UCSD-AML1 (cell line): ENCODE measurements at regions not wholly inside any gene's neighbourhood (a gene's known extent, or its start where the extent isn't known, plus 50 kb on each side); places are given as distances from the start of the nearest gene placed in this dataset.

ENCODE experiments used
- DNase-seq: peaks from one replicate; lab custom pipeline; 2025; ENCODE audit not compliant: unreplicated experiment; lab: John Stamatoyannopoulos, UW

DNA sequence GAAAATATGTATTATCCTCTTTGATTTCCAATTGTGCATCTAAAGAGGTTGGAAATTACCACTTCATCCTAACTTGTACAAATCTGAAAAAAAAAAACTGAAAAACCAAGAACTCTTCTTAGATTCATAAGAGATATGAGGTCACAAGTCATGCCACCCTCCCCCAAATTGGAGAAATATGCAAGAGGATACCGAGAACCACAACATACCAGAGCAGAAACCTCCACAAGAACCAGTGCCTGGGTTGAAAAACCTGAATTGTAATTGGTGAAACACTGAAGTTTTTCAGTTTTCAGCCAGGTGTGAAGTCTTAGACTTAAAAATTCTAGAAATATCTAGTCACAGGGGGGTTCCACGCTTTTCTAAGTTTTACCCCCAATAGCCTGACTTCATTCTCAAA is 1029.5 kb upstream of the LRRTM1 start:
- no peak for DNase-seq

DNA sequence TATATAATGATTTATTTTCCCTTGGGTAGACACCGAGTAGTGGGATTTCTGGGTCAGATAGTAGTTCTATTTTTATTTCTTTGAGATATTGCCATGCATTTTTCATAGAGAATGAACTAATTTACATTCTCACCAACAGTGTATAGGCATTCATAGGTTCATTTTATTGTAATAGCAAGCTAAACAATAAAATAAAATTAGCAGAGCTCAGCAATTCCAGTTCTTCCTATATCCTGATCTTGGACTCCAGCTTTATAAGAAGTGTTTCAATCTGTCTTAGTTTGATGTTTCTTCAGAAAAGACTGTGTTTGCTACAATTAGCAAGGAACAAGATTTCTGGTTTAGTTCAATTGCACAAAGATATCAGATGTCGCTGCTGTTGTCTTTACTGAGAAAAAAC is 1024.4 kb upstream of the LRRTM1 start:
- no peak for DNase-seq

DNA sequence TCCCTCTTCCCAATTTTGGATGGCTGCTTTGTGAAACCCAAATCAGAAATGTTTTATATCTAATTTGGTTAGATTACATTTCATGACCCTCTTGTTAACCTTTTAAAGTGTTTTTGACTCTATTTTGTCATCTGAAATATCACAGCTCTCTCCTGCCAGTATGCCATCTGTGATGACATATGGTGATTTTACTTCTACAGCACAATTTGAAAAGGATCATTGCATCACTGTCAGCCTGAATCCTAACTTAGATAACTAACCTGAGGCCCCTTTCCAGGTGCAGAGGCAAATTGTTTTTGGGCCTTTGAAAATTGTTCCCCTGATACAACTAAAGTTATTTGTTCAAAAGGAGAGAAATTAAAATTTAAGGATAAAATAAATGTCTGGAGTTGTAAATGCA is 1023.4 kb upstream of the LRRTM1 start:
- DNase-seq = no peak

DNA sequence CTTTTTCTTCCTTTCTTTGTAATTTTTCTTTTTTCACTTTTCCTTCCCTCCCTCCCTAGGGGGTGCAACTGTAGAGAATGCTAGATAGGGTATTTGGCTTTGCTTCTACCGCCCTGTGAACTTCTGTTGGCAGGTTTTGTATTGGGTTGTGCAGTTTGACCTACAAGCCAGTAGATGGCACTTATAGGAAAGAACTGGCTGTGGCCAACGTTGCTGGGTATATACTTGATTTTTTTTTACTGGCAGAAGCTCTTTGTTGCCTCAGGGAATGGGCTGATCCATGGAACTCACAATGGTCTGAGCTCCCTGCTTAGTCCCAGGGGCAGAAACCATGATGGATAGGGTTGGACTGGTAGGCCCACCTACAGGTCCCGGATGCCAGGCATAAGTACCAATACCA is 1019.5 kb upstream of the LRRTM1 start:
- DNase-seq = no peak

DNA sequence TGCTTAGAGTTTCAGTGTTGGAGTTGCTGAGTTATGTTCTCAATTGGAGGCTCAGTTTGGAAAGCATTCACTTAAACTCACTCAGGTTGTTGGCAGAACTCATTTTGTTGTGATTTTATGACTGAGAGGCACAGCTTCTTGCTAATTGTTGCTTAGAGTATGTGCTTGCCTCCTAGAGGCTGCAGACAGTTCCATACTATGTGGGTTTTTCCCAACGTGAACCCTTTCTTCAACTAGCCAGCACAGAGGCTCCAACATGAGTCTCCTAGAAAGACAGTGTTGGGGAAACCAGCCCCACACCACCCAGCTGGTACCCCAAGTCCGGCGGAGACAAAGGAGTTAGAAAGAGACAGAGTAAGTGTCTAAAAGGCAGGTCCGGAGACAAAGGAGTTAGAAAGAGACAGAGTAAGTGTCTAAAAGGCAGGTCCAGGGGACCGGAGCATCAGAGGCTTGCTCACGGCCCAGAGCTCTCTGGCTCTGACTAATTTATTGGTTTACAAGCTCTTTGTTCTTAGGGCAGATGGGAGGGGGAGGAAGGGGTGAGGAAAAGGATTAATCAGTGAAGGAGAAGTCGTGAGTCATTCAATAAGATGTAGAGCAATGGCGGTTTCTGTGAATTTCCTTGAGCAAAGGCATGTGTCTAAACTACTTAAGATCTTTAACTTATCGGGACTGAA is 999.7 kb upstream of the LRRTM1 start:
- DNase-seq = no peak

DNA sequence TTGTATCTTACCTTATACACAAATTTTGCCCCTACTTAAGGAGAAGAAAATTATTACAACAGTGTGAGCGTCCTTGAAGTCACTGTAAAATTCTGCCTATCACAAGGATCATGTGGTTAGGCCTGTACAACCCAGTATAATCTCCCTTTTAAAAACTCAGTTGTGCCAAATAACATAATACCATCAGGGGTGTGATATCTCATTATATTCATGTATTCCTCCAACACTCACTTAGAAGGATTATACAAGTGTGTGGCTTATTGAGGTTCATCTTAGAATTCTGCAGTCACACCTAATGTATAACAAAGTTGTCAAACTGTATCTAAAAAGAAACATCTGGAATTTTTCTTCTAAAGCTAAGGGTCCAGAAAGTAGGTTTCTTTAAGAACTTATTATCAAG is 998.8 kb upstream of the LRRTM1 start:
- no peak for DNase-seq

DNA sequence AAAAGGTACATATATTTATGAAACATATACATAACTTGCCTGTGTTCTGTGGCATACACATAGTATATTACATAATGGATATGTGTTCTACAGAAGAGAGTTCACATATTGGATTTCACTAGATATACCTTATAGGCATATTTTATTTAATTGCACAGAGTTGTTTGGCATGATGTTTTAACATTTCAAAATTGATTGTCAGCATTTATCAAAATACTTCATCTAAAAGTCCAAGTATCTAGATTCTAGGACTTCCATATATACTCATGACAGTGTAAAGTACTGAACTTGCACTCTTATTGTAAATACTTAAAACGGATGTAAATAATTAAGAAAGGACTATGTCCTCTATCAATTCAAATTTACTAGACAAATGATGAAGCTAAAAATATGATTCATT is 995.3 kb upstream of the LRRTM1 start:
- DNase-seq = no peak

DNA sequence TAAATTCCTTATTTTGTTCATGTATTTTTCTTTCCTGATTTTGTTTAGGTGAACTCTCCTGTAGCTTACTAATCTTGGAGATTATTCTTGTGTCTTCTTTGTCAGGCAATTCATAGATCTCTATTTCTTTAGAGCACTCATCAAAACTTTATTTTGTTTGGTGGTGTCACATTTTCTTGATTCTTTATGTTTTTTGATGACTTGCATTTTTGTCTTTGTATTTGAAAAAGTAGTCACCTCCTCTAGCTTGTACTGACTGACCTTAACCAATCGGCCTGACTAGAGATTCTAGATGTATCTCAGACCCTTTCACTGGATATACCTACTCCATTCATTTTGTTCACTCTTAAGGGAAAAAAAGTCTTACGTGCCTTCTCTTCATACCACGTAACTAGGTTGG is 986.3 kb upstream of the LRRTM1 start:
- no peak for DNase-seq

DNA sequence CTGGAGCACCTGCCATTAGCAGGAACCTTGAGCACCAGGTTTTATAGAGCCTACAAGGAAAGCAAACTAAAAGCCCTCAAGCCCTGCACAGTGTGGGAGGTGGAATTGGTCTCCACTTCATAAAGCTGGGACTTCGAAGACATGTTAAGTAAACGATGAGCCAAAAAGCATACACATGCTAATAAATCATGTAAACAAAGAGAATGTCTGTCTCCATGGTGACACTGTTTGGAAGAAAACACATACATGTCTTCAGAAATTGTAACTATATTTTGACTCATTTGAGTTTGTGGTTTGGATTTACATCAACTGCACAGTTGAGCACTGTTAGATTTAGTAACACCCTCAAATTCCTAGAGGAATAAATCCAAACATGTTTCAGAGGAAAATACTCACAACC is 978.5 kb upstream of the LRRTM1 start:
- no peak for DNase-seq

DNA sequence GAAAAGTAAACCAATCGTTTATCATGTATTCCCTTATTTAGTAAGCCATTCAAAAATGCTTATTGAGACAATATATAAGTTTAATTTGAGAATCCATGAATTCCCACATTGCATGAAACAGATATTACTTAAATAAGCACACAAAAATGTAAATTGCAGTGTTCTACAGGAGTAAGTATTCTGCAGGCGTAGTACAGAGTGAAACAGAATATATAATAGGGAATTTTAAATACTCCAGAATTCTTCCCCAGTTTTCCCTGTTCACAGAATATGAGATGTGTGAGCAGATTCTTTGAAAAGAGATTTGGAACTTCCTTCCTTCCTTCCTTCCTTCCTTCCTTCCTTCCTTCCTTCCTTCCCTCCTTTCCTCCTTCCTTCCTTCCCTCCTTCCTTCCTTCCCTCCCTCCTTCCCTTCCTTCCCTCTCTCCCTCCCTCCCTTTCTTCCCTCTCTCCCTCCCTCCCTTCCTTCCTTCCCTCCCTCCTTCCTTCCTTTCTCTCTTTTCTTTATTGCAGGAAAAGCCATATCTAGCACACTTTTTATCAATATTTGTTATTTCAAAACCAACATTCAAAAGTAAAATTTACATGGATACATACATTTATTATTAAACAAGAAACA is 977.7 kb upstream of the LRRTM1 start:
- no peak for DNase-seq

DNA sequence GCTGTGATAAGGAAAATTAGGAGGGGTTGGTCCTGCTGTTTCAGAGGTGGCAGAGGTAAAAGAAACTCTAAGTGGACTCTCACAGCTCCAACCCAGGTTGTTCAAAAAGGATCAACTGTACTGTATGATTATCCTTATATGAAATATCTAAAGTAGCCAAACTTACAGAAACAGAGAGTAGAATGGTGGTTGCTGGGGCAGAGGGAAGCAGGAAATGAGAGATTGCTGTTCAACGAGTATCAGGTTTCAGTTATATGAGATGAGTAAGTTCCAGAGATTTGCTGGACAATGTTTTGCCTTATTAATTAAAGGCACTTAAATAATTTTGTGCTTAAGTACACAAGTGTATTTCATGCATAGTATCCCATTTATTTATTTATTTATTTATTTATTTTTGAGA is 972.0 kb upstream of the LRRTM1 start:
- DNase-seq = no peak

DNA sequence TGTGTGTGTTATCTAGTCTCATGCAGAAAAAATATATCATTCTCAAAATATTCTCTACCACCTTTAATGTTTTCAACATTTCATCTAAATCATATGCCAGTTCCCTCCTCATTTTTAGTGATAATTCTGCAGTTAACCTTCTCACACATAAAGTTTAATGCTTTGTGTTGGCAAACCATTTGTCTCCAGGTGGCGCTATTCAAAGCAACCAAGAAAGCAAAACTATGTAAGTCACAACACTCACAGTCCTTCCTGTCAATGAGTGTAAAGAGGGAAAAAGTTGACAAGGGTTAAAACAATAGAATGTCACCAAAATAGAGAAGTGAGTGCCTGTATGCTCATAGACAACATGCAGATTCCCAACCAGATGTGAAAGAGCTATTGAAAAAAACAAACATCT is 961.6 kb upstream of the LRRTM1 start:
- no peak for DNase-seq

DNA sequence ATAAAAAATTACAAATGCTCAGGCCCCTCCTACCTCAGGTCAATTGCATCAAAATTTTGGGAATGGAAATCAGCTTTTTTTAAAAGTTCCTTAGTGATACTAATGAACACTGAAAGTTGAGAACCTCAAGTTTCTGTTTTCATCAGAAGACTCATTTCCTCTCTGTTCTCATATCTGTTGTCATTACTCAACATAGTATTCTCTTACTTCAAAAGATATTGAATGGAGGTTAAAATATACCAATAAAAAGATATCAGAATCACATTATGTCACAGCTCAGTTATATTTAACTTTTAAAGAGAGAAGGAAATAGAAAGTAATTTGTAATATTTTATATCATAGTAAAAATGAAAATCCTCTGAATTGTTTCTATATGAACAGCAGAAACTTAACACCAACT is 959.4 kb upstream of the LRRTM1 start:
- no peak for DNase-seq

DNA sequence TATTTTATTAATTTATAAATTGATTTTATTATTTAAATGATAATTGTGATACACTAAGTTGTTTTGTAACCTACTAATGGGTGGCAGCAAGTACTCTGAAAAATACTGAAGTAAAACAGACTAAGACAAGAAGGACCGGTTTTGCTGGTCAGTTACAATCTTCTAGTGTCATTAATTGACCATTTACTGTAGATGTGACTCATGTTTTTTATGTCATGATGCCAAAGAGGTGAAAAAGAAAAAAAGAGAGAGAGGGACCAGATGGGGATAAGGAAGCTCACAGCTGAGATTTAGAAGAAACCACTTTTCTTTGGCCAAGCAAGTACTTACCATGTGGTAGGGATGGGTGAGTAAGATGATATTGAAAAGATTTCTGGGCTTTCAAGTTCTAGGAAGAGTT is 955.8 kb upstream of the LRRTM1 start:
- DNase-seq = no peak

DNA sequence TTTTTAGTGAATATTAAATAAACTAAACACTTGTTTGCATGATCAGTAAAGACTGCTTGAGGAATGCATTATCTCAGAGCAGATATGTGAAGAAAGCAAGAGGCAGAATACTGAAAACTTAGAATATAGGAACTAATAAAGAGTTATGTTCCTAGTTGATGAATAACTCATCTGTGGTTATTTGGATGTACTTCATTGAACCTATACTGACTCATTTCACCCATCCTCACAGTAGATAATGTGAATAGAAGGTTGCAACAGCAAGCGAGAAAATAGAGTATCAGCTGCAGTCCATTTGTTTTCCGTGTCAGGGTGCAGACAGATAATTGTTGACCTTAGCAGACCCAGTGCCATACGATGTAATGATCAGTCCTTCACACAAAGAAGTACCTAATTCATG is 945.7 kb upstream of the LRRTM1 start:
- no peak for DNase-seq

DNA sequence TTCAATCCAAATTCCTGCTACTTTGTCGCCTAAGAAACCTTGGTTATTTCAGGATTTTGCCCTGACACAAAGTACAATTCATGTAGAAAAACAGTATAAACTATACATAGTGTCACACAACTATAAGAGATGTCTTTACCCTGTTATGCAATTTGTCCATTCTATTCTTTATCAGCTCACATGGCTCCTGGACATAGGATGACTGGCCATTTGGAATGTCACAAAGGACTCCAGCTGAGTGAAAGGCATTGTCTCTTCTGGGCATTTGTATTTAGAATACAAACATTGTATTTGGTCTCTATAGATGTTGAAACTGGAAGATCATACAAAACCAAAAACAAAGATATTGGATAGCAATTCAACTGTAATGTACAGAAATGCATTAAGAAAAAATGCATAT is 944.6 kb upstream of the LRRTM1 start:
- no peak for DNase-seq

DNA sequence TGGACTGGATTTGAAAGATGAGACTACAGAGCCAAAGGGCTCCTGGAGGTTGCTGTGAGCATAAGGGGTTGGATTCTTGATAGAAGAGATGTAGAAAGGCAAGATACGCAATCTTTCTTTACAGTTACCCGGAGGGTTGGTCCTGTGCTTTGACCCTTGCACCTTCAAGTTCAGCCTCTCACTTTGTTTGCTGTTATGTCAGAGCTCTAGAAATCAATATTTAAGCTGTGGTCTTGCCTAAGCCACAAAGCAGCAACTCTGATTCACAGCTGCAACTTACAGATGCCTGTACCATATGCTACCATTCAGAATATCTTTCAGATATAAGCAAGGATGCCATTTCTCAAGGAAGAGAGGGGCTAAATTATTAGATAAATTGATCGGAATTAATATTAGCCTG is 943.1 kb upstream of the LRRTM1 start:
- DNase-seq = no peak

DNA sequence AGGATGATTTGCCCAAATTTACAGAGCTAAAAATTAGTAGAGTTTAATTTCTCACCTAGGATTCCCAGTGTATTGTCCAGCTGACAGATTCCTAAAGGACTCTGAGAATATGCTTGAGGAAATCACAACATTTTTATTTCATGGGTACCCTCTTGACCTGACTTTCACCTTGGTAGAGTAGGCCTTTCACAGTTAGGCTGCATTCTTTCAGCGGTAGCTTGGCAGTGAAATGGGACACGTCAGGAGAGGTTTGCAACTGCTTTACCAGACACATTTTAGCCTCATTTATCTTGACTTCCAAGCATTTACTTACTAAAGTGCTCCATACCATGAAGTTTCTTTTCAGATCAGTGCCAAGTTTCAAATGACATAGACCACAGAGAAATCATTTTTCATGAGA is 937.9 kb upstream of the LRRTM1 start:
- DNase-seq = no peak

DNA sequence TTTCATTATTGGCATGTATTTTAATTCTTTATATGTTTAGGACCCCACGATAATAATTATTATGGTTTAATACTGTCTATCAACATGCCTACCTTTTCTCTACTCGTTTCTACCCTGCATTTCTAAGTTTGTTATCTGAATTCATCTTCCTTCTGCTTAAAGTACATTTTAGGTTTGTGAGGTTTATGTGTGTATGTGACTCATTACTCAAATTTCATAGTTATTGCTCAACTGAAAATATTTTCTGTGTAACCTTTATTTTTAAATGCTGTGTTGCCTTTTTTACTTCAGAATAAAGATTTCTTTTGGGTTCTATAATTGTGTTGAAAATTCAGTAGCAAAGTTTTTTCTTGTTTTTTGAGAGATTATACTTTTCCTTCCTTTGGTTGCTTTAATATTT is 933.9 kb upstream of the LRRTM1 start:
- no peak for DNase-seq

DNA sequence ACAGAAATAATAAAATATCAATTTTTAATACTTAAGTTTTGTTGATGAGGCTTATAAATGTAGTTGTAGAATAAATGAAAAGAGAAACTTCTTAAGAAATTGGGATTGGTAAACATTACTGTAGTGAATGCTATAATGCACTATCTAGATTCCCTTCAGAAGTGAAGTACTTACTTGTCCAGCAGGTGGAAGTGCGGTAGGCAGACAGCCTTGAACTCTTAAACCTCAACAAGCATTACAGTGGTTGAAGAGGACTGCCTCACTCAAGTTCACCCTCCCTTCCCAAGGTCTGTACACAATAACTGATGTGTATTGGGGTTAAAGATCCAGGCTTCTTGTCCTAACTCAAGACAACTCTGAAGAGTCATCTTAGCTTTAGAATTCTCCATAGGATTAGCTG is 931.0 kb upstream of the LRRTM1 start:
- no peak for DNase-seq

DNA sequence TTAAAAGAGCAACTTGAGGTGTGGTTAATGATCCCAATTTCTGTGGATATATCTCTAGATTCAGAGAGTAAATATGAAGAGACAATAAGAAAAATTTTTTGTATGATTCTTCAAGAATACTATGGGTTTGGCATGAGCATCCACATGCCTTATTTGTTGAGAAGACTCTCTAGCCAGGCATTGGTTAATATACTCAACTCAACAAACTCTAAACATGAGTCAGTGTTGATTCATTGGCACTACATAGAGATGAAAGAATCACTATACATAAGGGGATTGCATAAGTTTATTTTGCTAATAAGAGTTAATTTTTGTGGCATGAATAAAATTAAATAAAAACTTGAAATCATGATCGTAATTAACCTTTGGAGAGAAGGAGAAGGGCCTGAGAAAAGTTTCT is 930.2 kb upstream of the LRRTM1 start:
- no peak for DNase-seq

DNA sequence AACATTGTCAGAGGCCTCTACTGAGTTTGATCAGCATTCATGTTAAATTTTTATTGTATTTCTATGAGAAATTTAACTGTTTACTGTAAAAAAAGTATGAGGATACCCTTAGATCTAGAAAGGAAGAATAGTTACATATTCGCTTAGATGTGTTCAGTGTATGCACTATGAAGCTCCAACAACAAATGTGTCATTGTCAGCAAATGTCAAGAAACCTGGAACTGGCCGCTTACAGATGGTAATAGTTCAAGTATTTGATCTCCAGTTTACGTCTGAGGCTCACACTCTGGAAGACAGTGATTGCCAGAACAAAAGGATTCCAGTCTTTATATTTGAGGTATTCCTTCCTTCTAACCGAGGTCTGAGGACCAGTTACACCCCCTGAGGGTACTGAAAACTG is 921.2 kb upstream of the LRRTM1 start:
- DNase-seq = no peak

DNA sequence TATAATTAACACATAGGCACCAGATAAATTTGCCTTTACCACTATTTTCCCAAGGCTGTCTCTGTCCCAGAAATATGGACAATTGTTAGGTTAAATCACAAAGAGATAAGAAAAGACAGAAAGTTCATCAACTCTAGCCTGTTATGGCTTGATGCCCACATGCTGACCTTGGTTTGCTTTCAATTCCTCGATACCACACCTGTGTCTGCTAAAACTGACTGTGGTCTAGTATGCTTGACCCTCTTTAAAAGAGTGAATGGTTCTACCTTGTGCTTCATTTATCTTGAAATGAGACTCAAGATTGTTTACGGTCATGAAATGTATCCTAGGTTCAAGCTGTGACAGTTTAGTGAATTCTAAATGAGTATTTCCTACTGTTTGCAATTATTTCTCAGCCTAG is 909.0 kb upstream of the LRRTM1 start:
- no peak for DNase-seq
